ENCODE measurements at regions not wholly inside any gene's neighbourhood (a gene's known extent, or its start where the extent isn't known, plus 50 kb on each side); places are given as distances from the start of the nearest gene placed in this dataset.

DNA sequence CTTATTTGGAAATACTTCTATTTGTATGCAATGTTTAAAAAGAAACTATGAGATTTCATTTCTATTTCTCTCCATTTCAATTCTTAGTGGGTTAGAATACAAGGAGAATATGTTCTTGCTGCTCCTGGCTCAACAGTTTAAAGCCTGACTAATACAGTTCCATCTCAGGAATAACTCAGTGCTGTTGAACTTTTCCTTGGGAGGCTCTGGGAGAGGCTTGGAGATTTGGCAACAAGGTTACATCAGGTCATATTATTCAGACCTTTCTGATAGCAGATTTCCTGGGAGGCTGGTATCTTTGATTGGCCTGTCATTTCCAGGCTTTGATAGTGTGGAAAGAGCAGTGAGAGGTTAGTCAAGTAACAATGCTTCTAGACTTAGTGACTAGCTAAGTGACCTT lies 481.7 kb upstream of the KLF4 start:
- DNase-seq: no peak

DNA sequence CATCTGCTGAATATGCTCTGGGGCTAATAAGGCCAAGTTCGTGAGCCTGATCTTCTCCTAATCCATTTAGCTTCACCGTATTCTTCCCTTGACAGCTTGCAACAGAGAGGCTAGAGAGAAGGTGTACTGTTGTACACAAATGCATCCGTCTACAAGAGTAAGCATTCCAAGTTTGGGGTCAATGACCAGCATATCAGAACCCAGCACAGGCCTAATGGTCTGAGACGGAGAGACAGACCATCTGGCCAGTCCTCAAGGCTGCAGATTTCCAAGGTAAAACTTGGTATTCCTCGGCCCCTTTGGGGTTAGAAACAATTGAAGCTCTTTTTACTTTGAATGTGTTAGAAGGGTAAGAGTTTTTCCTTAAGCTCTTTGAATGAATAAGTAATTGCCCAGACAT lies 481.2 kb upstream of the KLF4 start:
- no peak for DNase-seq

- DNase-seq: no peak
These were observed 480.2 kb upstream of the KLF4 start for GRCh38 chr9:107969727-107970126.

DNA sequence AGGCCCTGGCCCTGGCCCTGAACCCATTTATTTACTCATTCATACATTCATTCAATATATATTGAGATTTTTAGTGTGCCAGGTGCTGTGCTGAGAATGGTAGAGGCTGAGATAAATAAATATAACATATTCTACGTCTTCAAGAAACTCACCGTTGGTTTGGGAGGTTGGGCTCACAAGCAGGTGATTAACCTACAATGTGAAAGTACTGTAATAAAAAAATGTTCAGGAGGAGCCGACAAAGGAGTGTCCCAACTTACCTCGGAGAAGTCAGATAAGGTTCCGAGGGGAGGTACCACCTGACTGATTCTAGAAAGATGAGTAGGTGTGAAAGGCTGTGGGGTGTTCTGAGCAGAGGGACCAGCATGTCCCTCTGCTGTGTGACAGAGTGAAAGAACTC lies 479.6 kb upstream of the KLF4 start:
- DNase-seq: no peak

GRCh38 chr9:107963246-107963645 lies 473.7 kb upstream of the KLF4 start:
- DNase-seq: no peak

DNA sequence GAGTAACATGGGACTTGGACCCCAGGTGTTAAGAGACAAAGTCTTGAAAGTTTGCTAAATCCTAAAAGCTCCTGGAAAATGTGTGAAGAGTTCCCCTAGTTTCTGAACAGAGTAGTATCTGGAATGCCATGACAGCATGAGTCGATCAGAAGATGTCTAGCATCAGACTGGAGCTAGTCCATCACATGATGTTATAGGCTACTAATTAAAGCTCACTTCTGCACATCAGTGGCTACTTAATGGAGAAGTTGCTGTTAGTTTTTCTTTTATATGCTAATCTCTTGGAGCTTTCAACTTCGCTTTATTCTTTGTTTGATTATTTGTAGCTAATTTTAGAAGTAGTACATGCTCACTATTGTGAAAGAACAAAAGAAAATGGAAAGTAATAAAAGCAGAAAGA lies 471.3 kb upstream of the KLF4 start:
- no peak for DNase-seq

DNA sequence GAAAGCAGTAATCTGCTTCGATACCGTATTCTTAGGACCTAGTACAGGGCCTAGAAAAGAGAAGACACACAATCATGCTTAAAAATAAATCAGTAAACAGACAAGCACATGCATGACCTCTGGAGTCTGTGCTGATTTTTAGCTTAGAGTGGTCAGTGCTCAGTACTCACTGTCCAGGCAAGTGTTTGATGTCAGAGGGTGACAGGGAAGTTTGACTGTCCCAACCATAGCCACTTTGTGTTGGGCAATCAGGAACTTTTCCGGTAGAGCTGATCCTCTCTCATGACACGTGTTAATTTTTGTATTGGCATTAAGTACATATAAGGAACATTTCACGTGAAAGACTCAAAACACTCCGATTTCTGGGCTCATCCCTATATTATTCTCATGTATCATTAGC lies 464.7 kb upstream of the KLF4 start:
- no peak for DNase-seq

DNA sequence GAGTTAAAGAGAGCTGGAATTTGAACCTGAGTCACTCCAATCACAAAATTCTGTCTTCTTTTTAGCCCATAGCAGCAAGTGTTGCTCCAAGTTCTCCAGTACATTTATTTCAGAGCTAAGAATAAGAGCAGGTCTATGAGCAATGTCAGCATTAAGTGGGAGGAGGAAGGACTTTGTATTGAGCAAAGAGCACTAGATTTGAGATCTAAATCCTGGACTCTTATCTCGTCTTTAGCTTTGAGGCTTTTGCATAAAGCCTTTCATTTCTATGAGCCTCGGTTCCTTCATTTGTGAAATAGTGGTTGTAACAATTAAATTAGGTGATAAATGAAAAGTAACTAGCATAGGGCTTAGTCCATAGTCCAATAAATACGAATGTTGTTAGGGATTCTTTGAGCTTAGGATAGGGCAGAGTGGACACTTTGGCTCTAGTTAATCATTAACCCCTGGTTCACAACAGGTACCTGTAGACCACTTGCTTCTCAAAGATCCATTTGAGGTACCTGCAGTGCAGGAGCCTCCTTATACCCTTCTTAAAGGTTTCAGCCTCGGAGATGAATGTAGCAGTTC lies 464.1 kb upstream of the KLF4 start:
- no peak for DNase-seq

DNA sequence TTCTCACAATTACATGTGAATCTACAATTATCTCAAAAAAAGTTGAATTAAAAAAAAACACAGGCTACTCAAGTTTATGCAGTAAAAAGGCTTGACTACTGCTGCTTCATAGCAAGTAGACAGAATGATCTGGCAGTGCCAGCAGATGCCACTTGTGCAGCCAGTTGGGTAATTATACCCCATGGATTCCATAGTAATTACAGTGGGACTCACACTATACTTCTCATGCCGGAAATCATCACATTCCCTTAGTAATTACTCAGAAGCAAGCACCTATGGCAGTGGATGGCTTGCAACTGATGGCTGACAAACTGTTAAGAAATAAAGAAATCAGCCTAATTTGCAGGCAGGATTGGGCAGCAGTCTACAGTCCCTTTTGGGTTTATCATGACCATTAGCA lies 463.2 kb upstream of the KLF4 start:
- DNase-seq: no peak

DNA sequence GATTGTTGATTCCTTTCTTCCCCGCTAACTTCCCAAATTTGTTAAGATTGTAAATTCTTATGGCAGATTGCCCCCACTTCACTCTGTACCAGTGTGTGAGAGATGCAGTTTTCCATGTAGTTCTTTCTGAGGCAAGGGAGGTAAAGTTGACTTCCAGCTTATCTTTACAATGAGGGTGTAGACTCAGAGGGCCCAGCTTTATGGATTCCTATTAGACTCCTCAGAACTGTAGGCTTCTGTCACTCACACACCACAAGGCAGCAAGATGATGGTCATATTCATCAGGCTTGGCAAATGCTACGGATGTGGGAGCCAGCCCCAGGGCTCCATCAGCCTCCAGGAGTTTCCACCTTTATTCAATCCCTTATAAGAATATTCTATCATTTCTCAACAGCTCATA lies 461.9 kb upstream of the KLF4 start:
- DNase-seq: no peak

GRCh38 chr9:107949061-107949460 lies 459.5 kb upstream of the KLF4 start:
- no peak for DNase-seq

- no peak for DNase-seq
These were observed 459.0 kb upstream of the KLF4 start for GRCh38 chr9:107948601-107949000.

GRCh38 chr9:107948086-107948485 lies 458.5 kb upstream of the KLF4 start:
- no peak for DNase-seq

DNA sequence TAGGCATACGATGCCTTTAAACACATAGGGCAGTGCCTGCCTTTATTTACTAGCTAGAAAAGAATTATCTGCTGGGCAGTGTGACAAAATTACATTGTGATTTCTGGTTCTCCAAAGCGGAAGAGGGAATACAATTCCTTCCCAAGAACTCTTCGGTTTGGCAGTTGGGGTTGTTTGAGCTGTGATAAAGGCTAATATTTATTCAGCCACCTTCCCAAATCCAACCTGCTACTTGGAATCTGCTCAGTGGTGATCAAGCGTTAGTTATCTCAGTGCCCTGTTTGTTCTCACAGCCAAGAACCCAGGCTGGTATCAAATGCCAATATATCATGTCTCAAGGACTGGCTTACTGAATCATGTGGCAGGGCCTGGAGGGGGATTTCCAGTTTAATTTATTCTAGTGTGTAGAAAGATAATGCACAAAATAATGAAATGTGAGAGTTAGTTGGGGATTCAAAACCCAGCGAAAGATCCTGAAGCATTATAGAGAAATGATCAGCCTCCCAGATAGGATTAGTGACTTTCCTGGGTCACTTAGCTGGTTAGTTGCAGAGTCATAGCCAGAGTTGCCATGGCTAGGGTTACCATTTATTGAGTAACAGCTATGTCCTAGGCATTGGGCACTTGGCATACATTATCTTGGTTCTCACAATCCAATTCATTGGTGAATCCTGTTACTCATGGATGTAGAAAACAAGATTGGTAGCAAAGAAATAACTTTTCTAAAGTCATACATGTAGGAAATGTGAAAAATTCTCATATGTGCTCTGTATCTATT lies 457.0 kb upstream of the KLF4 start:
- DNase-seq: no peak

GRCh38 chr9:107945961-107946360 lies 456.4 kb upstream of the KLF4 start:
- no peak for DNase-seq

DNA sequence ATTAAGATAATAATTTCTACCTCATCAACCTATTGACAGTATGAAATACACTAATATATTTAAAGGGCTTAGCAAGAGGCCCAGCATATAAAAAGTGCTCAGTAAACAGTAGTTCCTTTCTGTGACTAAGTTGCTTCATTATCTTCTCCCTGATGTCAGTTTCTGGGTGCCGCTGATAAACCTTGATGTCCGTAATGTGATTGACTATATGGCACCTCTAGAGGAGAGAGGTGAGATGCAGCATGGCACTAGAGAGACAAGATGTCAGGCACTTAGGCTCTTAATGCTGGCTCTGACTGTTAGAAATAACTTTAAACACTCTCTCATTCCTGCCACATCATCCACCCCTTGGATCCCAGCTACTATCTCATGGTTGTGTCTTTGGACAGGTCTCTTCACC lies 455.9 kb upstream of the KLF4 start:
- DNase-seq: no peak

DNA sequence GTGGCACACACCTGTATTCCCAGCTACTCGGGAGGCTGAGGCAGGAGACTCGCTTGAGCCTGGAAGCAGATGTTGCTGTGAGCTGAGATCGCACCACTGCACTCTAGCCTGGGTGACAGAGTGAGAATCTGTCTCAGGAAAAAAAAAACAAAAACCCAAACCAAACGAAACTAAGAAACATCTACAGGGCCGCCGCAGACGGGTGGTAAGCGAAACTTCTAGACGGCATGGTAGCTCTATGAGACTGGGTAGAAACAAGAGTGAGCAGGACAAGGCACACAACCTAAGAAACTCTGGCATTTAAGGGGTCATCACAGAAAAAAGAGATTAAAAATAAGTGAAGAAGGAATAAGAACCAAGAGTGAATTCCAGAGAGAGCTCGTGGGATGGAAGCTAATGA lies 454.8 kb upstream of the KLF4 start:
- DNase-seq: no peak

- DNase-seq: no peak
These were observed 454.3 kb upstream of the KLF4 start for GRCh38 chr9:107943901-107944300.

- no peak for DNase-seq
These were observed 453.3 kb upstream of the KLF4 start for GRCh38 chr9:107942856-107943255.

GRCh38 chr9:107942291-107942690 lies 452.7 kb upstream of the KLF4 start:
- DNase-seq: no peak

DNA sequence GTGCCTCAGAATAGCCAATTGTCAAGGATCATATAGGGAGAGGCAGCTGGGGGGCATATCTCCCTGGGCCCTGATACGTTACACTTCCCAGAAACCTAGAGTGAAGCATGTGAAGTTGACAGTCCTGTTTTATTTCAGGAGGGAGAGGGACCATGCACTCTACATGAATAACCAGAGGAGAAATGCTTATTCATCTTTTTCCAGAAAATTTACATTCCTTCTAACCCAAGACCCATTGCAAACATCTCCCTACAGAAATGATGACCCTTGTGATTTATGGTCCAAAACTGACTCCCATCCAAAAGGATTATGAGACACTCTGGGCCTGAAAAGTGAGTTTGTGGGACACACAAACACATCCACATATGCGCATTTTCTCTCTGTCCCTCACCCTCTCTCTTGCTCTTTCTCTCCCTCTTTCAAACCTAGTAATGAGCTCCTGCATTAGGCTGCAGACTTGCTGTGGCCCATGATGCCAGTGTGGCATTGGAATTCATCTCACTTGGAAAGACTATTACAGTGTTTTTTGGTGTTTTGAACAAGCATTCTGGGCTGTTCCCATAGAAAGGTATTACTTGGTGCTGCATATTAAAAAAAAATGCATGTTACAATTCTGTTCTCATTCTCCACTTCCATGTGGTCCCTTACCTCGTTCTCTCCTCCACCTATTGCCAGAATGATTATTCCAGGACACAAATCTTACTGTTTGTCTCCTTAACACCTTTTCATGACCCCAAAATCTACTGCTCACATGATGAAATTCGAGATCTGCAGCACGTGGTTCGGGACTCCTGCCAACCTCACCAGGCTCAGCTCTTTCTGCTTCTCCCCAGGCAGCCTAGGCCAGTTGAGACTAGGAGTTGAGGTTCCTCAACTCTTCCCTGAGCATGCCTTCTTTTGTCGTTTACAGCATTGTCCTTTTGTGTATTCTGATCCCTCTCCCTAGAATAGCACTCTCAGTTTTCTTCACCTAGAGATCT lies 451.3 kb upstream of the KLF4 start:
- no peak for DNase-seq

- no peak for DNase-seq
These were observed 449.3 kb upstream of the KLF4 start for GRCh38 chr9:107938801-107939386.

GRCh38 chr9:107935931-107936330 lies 446.4 kb upstream of the KLF4 start:
- no peak for DNase-seq

Measured in femur (tissue), 1 donor.